Activated naive CD8-positive, alpha-beta T cell (primary cell): ENCODE measurements at regions not wholly inside any gene's neighbourhood (a gene's known extent, or its start where the extent isn't known, plus 50 kb on each side); places are given as distances from the start of the nearest gene placed in this dataset.
A peak's percentile ranks its signal among the peaks of the same experiment; 100 is the strongest.

Experiments
- H3K27ac Mint-ChIP-seq: one replicate; pipeline ENCODE4 v1.8.0; 2021; ENCODE audit warnings: mixed read lengths
- H3K27me3 Mint-ChIP-seq: one replicate; pipeline ENCODE4 v1.8.0; 2021; ENCODE audit warnings: mixed read lengths
- H3K36me3 Mint-ChIP-seq: one replicate; pipeline ENCODE4 v1.8.0; 2021; ENCODE audit warnings: mixed read lengths
- H3K4me1 Mint-ChIP-seq: one replicate; pipeline ENCODE4 v1.8.0; 2021; ENCODE audit warnings: low read depth, mixed read lengths
- H3K4me3 Mint-ChIP-seq: one replicate; pipeline ENCODE4 v1.8.0; 2021; ENCODE audit warnings: mild to moderate bottlenecking, mixed read lengths
- H3K9me3 Mint-ChIP-seq: one replicate; pipeline ENCODE4 v1.8.0; 2021; ENCODE audit warnings: low read depth, mixed read lengths

GRCh38 chr20:53853111-53853713, 217.2 kb downstream of the BCAS1 start:
- Mint-ChIP-seq H3K36me3 (no peaks in the 10 kb centered on the region), H3K27me3 (no peaks in the 10 kb centered on the region), H3K4me3 (no peak overlapping the region), H3K27ac (no peak overlapping the region), H3K9me3 (no peaks in the 10 kb centered on the region), H3K4me1 (peaks cover 44% of the 10 kb centered on the region)

- H3K27me3 Mint-ChIP-seq = no peaks in the 10 kb centered on the region
- H3K4me3 Mint-ChIP-seq = no peak overlapping the region
- no peaks in the 10 kb centered on the region for H3K9me3 Mint-ChIP-seq
- H3K27ac Mint-ChIP-seq = no peak overlapping the region
- H3K4me1 Mint-ChIP-seq = peaks cover 45% of the 10 kb centered on the region
- H3K36me3 Mint-ChIP-seq = no peaks in the 10 kb centered on the region
These were observed 217.7 kb downstream of the BCAS1 start for GRCh38 chr20:53852691-53853090.

- Mint-ChIP-seq H3K36me3 (no peaks in the 10 kb centered on the region), H3K4me3 (no peak overlapping the region), H3K27me3 (no peaks in the 10 kb centered on the region), H3K9me3 (no peaks in the 10 kb centered on the region), H3K4me1 (peaks cover 45% of the 10 kb centered on the region), H3K27ac (no peak overlapping the region)
These were observed 218.4 kb downstream of the BCAS1 start for GRCh38 chr20:53852014-53852413.

GRCh38 chr20:53850319-53850718, 220.1 kb downstream of the BCAS1 start:
- H3K36me3 Mint-ChIP-seq = no peaks in the 10 kb centered on the region

GRCh38 chr20:53849471-53850059, 220.8 kb downstream of the BCAS1 start:
- Mint-ChIP-seq H3K27me3 (no peaks in the 10 kb centered on the region), H3K4me3 (no peak overlapping the region), H3K4me1 (peaks cover 50% of the 10 kb centered on the region), H3K27ac (peak overlapping the region; percentile 61), H3K9me3 (no peaks in the 10 kb centered on the region), H3K36me3 (no peaks in the 10 kb centered on the region)

More at GRCh38 chr20:53850319-53850718, 220.1 kb downstream of the BCAS1 start:
- Mint-ChIP-seq H3K4me3 (no peak overlapping the region), H3K27ac (no peak overlapping the region), H3K27me3 (no peaks in the 10 kb centered on the region), H3K4me1 (peaks cover 44% of the 10 kb centered on the region), H3K9me3 (no peaks in the 10 kb centered on the region)

GRCh38 chr20:53848304-53848703, 222.1 kb downstream of the BCAS1 start:
- peaks cover 63% of the 10 kb centered on the region for H3K4me1 Mint-ChIP-seq
- H3K9me3 Mint-ChIP-seq = no peaks in the 10 kb centered on the region
- H3K36me3 Mint-ChIP-seq = no peaks in the 10 kb centered on the region
- peak overlapping the region; percentile 74 for H3K27ac Mint-ChIP-seq
- no peak overlapping the region for H3K4me3 Mint-ChIP-seq
- H3K27me3 Mint-ChIP-seq = no peaks in the 10 kb centered on the region

GRCh38 chr20:53847837-53848170, 222.6 kb downstream of the BCAS1 start:
- Mint-ChIP-seq H3K27ac (no peak overlapping the region), H3K9me3 (no peaks in the 10 kb centered on the region), H3K4me3 (peak overlapping the region; percentile 74), H3K27me3 (no peaks in the 10 kb centered on the region), H3K36me3 (no peaks in the 10 kb centered on the region), H3K4me1 (peaks cover 65% of the 10 kb centered on the region)

GRCh38 chr20:53847139-53847836, 223.1 kb downstream of the BCAS1 start:
- Mint-ChIP-seq H3K9me3 (no peaks in the 10 kb centered on the region), H3K27me3 (no peaks in the 10 kb centered on the region), H3K4me3 (peak overlapping the region; percentile 74), H3K4me1 (peaks cover 70% of the 10 kb centered on the region), H3K27ac (peak overlapping the region; percentile 81), H3K36me3 (no peaks in the 10 kb centered on the region)

GRCh38 chr20:53846640-53847039, 223.8 kb downstream of the BCAS1 start:
- no peaks in the 10 kb centered on the region for H3K9me3 Mint-ChIP-seq
- no peaks in the 10 kb centered on the region for H3K27me3 Mint-ChIP-seq
- peak overlapping the region; percentile 81 for H3K27ac Mint-ChIP-seq
- no peaks in the 10 kb centered on the region for H3K36me3 Mint-ChIP-seq
- H3K4me3 Mint-ChIP-seq = peak overlapping the region; percentile 74
- H3K4me1 Mint-ChIP-seq = peaks cover 73% of the 10 kb centered on the region

- no peaks in the 10 kb centered on the region for H3K36me3 Mint-ChIP-seq
- H3K27me3 Mint-ChIP-seq = no peaks in the 10 kb centered on the region
- peaks cover 73% of the 10 kb centered on the region for H3K4me1 Mint-ChIP-seq
- peak overlapping the region; percentile 84 for H3K27ac Mint-ChIP-seq
- no peaks in the 10 kb centered on the region for H3K9me3 Mint-ChIP-seq
- H3K4me3 Mint-ChIP-seq = no peak overlapping the region
These were observed 224.4 kb downstream of the BCAS1 start for GRCh38 chr20:53845980-53846379.

- Mint-ChIP-seq H3K4me1 (peaks cover 86% of the 10 kb centered on the region), H3K9me3 (no peaks in the 10 kb centered on the region), H3K4me3 (peak overlapping the region; percentile 42), H3K27ac (peak overlapping the region; percentile 91), H3K27me3 (no peaks in the 10 kb centered on the region), H3K36me3 (peaks cover 1% of the 10 kb centered on the region)
These were observed 226.1 kb downstream of the BCAS1 start for GRCh38 chr20:53844259-53844658.

- H3K36me3 Mint-ChIP-seq = peaks cover 2% of the 10 kb centered on the region
- H3K4me1 Mint-ChIP-seq = peaks cover 92% of the 10 kb centered on the region
- peak overlapping the region; percentile 91 for H3K27ac Mint-ChIP-seq
- H3K4me3 Mint-ChIP-seq = no peak overlapping the region
- H3K27me3 Mint-ChIP-seq = no peaks in the 10 kb centered on the region
- H3K9me3 Mint-ChIP-seq = no peaks in the 10 kb centered on the region
These were observed 226.7 kb downstream of the BCAS1 start for GRCh38 chr20:53843645-53844044.

- H3K4me3 Mint-ChIP-seq = peak overlapping the region; percentile 73
- no peaks in the 10 kb centered on the region for H3K27me3 Mint-ChIP-seq
- no peaks in the 10 kb centered on the region for H3K9me3 Mint-ChIP-seq
- H3K36me3 Mint-ChIP-seq = peaks cover 2% of the 10 kb centered on the region
- H3K27ac Mint-ChIP-seq = peak overlapping the region; percentile 91
- H3K4me1 Mint-ChIP-seq = peaks cover 88% of the 10 kb centered on the region
These were observed 227.9 kb downstream of the BCAS1 start for GRCh38 chr20:53842301-53843099.

GRCh38 chr20:53841741-53842140, 228.7 kb downstream of the BCAS1 start:
- Mint-ChIP-seq H3K9me3 (no peaks in the 10 kb centered on the region), H3K4me3 (peak overlapping the region; percentile 48), H3K4me1 (peaks cover 87% of the 10 kb centered on the region), H3K27me3 (no peaks in the 10 kb centered on the region), H3K27ac (peak overlapping the region; percentile 91), H3K36me3 (peaks cover 2% of the 10 kb centered on the region)

GRCh38 chr20:53840532-53840931, 229.9 kb downstream of the BCAS1 start:
- Mint-ChIP-seq H3K4me3 (peak overlapping the region; percentile 35), H3K27ac (peak overlapping the region; percentile 98), H3K9me3 (no peaks in the 10 kb centered on the region)

More at GRCh38 chr20:53840532-53840931, 229.9 kb downstream of the BCAS1 start:
- H3K36me3 Mint-ChIP-seq = peaks cover 2% of the 10 kb centered on the region
- H3K4me1 Mint-ChIP-seq = peaks cover 81% of the 10 kb centered on the region
- H3K27me3 Mint-ChIP-seq = no peaks in the 10 kb centered on the region
